Neuronal stem cell (in vitro differentiated cells): ENCODE measurements at regions not wholly inside any gene's neighbourhood (a gene's known extent, or its start where the extent isn't known, plus 50 kb on each side); places are given as distances from the start of the nearest gene placed in this dataset.

Experiments
- DNase-seq: peaks from one replicate; pipeline ENCODE4 v3.0.0-alpha.2; 2013; ENCODE audit warnings: low spot score
- H2AFZ ChIP-seq: one replicate; pipeline ENCODE4 v1.6.1; 2013; ENCODE audit warnings: mild to moderate bottlenecking, low read length, inconsistent platforms
- H2AK5ac ChIP-seq: 2 replicates; pipeline ENCODE4 v1.6.1; 2013; ENCODE audit warnings: low read depth, mild to moderate bottlenecking, inconsistent platforms, low read length, moderate library complexity, mixed read lengths
- H2BK120ac ChIP-seq: 2 replicates; pipeline ENCODE4 v1.6.1; 2013; ENCODE audit warnings: low read depth, mild to moderate bottlenecking, inconsistent platforms, low read length, moderate library complexity, mixed read lengths
- H2BK12ac ChIP-seq: one replicate; pipeline ENCODE4 v1.6.1; 2013; ENCODE audit warnings: low read length, inconsistent platforms
- H2BK15ac ChIP-seq: 2 replicates; pipeline ENCODE4 v1.6.1; 2013; ENCODE audit warnings: mild to moderate bottlenecking, low read length, inconsistent platforms, mixed read lengths
- H2BK5ac ChIP-seq: one replicate; pipeline ENCODE4 v1.6.1; 2013; ENCODE audit warnings: inconsistent platforms, mild to moderate bottlenecking, low read length, moderate library complexity
- H3K14ac ChIP-seq: one replicate; pipeline ENCODE4 v1.6.1; 2013; ENCODE audit warnings: low read length, inconsistent platforms
- H3K18ac ChIP-seq: 2 replicates; pipeline ENCODE4 v1.6.1; 2013; ENCODE audit warnings: low read length, inconsistent platforms
- H3K23ac ChIP-seq: 2 replicates; pipeline ENCODE4 v1.6.1; 2013; ENCODE audit warnings: low read depth, mild to moderate bottlenecking, mixed read lengths, low read length, inconsistent platforms; ENCODE audit not compliant: poor library complexity
- H3K27ac ChIP-seq: replicated peaks from 3 replicates; pipeline ENCODE4 v1.5.1; 2013; ENCODE audit warnings: low read length, inconsistent platforms
- H3K27me3 ChIP-seq, 3 experiments: 2 replicates each; pipeline ENCODE4 v1.6.1; 2013; ENCODE audit warnings: low read length in 3 of 3, mild to moderate bottlenecking in 2 of 3, inconsistent platforms in 1 of 3, low read depth in 1 of 3, mixed read lengths in 1 of 3, moderate library complexity in 1 of 3; ENCODE audit not compliant: control insufficient read depth in 3 of 3, insufficient read depth in 3 of 3
- H3K36me3 ChIP-seq, 2 donors: replicated peaks in 1 of 2; 2 replicates each; pipeline ENCODE4 v1.6.1; 2013; ENCODE audit warnings: low read length in 2 of 2; ENCODE audit not compliant: control insufficient read depth in 2 of 2, insufficient read depth in 2 of 2
- H3K4ac ChIP-seq: 2 replicates; pipeline ENCODE4 v1.6.1; 2013; ENCODE audit warnings: inconsistent platforms, mild to moderate bottlenecking, low read length, moderate library complexity
- H3K4me1 ChIP-seq, 2 donors: 1 replicate in 1 of 2; 2 replicates in 1 of 2; pipeline ENCODE4 v1.6.1; 2013; ENCODE audit warnings: low read length in 2 of 2, low read depth in 1 of 2; ENCODE audit not compliant: control insufficient read depth in 2 of 2, insufficient read depth in 1 of 2
- H3K4me2 ChIP-seq: one replicate; pipeline ENCODE4 v1.6.1; 2013; ENCODE audit warnings: mild to moderate bottlenecking, low read length, inconsistent platforms; ENCODE audit not compliant: insufficient read depth, poor library complexity, severe bottlenecking
- H3K4me3 ChIP-seq, 2 donors: 2 replicates each; pipeline ENCODE4 v1.5.1; 2013; ENCODE audit warnings: low read length in 2 of 2, mild to moderate bottlenecking in 2 of 2, inconsistent platforms in 1 of 2, moderate library complexity in 1 of 2
- H3K79me1 ChIP-seq: one replicate; pipeline ENCODE4 v1.6.1; 2013; ENCODE audit warnings: low read depth, mild to moderate bottlenecking, inconsistent platforms, low read length, moderate library complexity
- H3K9ac ChIP-seq: one replicate; pipeline ENCODE4 v1.6.1; 2013; ENCODE audit warnings: mild to moderate bottlenecking, low read depth, low read length, inconsistent platforms; ENCODE audit not compliant: poor library complexity
- H3K9me3 ChIP-seq, 2 donors: replicated peaks in 1 of 2; 2 replicates each; pipeline versions ENCODE3 to v1.6.1; 2013; ENCODE audit warnings: low read length in 2 of 2, mild to moderate bottlenecking in 2 of 2, inconsistent platforms in 1 of 2, low read depth in 1 of 2, mixed read lengths in 1 of 2, moderate library complexity in 1 of 2; ENCODE audit not compliant: control insufficient read depth in 2 of 2, insufficient read depth in 1 of 2
- H4K8ac ChIP-seq: one replicate; pipeline ENCODE4 v1.6.1; 2013; ENCODE audit warnings: low read depth, mild to moderate bottlenecking, inconsistent platforms, low read length, moderate library complexity
- H4K91ac ChIP-seq: one replicate; pipeline ENCODE4 v1.6.1; 2013; ENCODE audit warnings: low read length, low read depth, mild to moderate bottlenecking, inconsistent platforms; ENCODE audit not compliant: poor library complexity
- WGBS, 2 donors: extraction: QIAGEN DNeasy Blood & Tissue Kit; methylation state at CpG; one replicate each; pipeline ENCODE4 v1.1.7; 2013; ENCODE audit warnings: missing lambda C conversion rate in 2 of 2, mixed read lengths in 1 of 2; ENCODE audit not compliant: insufficient read length in 2 of 2, insufficient replicate concordance in 1 of 2; ENCODE audit errors: extremely low coverage in 2 of 2; 5-methylcytosine and 5-hydroxymethylcytosine counted together

DNA sequence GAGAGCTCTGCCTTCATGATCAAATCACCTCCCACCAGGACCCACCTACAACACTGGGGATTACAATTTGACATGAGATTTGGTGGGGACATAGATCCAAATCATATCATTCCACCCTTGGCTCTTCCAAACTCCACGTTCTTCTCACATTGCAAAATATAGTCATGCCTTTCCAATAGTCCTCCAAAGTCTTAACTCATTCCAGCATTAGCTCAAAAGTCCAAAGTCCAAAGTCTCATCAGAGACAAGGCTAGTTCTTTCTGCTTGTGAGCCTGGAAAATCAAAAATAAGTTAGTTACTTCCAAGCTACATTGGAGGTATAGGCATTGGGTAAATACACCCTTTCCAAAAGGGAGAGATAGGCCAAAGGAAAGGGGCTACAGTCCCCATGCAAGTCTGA lies 186.9 kb upstream of the PAPPA start:
- Histone ChIP-seq H3K27ac (no peak overlapping the region), H3K79me1 (no peaks in the 10 kb centered on the region), H2AK5ac (no peak overlapping the region), H3K9ac (no peak overlapping the region), H4K91ac (no peak overlapping the region), H2BK12ac (no peak overlapping the region), H2BK120ac (no peak overlapping the region), H3K9me3 (peaks cover 0 to 5% of the 10 kb centered on the region in 2 donors), H3K27me3 (no peaks in the 10 kb centered on the region), H3K4ac (no peak overlapping the region), H3K4me1 (peaks cover 0 to 4% of the 10 kb centered on the region in 2 donors), H3K4me2 (no peak overlapping the region), H2BK15ac (no peak overlapping the region), H3K18ac (no peak overlapping the region), H3K36me3 (no peaks in the 10 kb centered on the region), H3K23ac (no peak overlapping the region), H4K8ac (no peak overlapping the region), H3K4me3 (no peak overlapping the region), H2AFZ (no peak overlapping the region), H2BK5ac (no peak overlapping the region), H3K14ac (no peak overlapping the region)
- whole genome bisulfite sequencing, 2 donors: no CpG with 5 or more reads among the region's 1 CpG
- DNase-seq: no peak

DNA sequence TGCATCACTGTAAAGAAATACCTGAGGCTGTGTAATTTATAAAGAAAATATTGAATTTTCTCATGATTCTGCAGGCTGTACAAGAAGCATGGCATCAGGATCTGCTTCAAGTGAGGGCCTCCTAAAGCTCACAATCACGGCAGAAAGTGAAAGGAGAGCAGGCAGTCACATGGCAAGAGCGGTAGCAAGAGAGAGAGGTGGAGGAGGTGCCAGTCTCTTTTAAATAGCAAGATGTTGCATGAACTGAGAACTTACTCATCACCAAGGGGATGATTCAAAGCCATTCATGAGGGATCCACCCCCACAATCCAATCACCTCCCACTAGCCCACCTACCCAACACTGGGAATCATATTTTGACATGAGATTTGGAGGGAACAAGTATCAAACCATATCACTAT lies 184.5 kb upstream of the PAPPA start:
- Histone ChIP-seq H2AK5ac (no peak overlapping the region), H2BK15ac (no peak overlapping the region), H4K8ac (no peak overlapping the region), H3K4me1 (peaks cover 0 to 4% of the 10 kb centered on the region in 2 donors), H3K27me3 (no peaks in the 10 kb centered on the region), H3K23ac (no peak overlapping the region), H2BK12ac (no peak overlapping the region), H3K14ac (no peak overlapping the region), H3K4me3 (no peak overlapping the region), H3K9ac (no peak overlapping the region), H3K36me3 (no peaks in the 10 kb centered on the region), H3K9me3 (peaks cover 0 to 2% of the 10 kb centered on the region in 2 donors), H3K4me2 (no peak overlapping the region), H3K4ac (no peak overlapping the region), H2BK5ac (no peak overlapping the region), H3K18ac (no peak overlapping the region), H2AFZ (no peak overlapping the region), H3K27ac (no peak overlapping the region), H3K79me1 (no peaks in the 10 kb centered on the region), H2BK120ac (no peak overlapping the region), H4K91ac (no peak overlapping the region)
- DNase-seq: no peak
- WGBS, 2 donors: no CpG with 5 or more reads among the region's 2 CpGs

DNA sequence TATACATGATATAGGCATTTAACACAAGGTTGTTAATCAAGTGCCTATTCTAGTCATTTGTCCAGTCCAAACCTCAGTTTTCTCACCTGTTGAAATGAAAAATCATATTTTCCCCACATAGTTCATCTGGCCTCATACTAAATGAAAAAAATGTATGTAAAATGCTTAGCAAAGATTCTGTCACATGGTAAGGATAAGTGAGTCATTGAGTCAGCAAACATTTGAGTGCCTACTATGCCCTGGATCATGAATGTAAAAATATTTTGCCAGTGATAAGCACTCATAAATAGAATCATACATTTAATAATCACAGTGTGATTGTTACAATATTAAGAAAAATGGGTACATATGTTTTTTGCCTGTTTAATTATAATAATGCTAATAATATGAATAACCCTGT lies 181.2 kb upstream of the PAPPA start:
- no peaks in the 10 kb centered on the region for H3K79me1 ChIP-seq
- H3K9ac ChIP-seq: no peak overlapping the region
- no peak overlapping the region for H3K18ac ChIP-seq
- H3K9me3 ChIP-seq: peaks cover 0 to 2% of the 10 kb centered on the region in 2 donors
- no peak overlapping the region for H4K8ac ChIP-seq
- H3K4me3 ChIP-seq: no peak overlapping the region
- H3K14ac ChIP-seq: no peak overlapping the region
- H3K4me1 ChIP-seq: peaks cover 0 to 6% of the 10 kb centered on the region in 2 donors
- no peak overlapping the region for H3K4me2 ChIP-seq
- DNase-seq: no peak
- H2BK12ac ChIP-seq: no peak overlapping the region
- no peaks in the 10 kb centered on the region for H3K27me3 ChIP-seq
- H3K4ac ChIP-seq: no peak overlapping the region
- H4K91ac ChIP-seq: no peak overlapping the region
- H2AK5ac ChIP-seq: no peak overlapping the region
- no peak overlapping the region for H2BK120ac ChIP-seq
- no peak overlapping the region for H3K23ac ChIP-seq
- H2BK15ac ChIP-seq: no peak overlapping the region
- no peak overlapping the region for H3K27ac ChIP-seq
- no peak overlapping the region for H2BK5ac ChIP-seq
- no peak overlapping the region for H2AFZ ChIP-seq
- no peaks in the 10 kb centered on the region for H3K36me3 ChIP-seq

DNA sequence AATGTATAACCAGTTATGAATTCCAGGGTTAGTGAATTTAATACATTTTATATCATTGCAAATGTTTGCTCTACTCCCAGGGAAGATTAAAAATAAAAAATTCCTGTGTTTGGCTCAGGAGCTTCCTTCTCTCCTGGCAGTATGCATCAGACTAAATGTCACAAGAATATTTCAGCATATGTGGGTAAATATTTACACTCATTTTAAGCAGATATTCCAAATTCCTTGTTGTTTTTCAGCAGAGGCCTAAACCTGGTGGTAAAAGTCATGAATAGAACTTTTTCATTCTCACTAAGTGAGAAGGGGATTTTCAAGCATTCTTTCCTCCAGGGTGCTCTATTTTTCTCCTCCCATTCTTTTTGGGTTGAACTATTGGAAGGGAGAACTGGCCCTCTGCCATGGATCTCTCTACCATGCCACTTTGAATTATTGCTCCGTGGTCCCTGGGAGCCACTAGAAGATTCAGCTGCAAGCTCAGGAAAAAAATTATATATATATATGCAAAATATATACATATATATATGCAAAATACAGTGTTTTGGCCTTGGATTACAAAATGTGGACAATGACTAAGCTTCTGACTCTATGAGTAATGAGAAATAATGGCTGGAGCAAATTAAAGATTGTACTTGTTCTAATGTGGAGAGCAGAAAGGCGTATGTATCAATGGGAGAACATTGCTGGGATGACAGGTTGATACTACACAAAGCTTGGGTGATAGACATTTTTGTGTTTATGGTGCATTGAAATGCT lies 180.6 kb upstream of the PAPPA start:
- H2BK120ac ChIP-seq: no peak overlapping the region
- no peak overlapping the region for H2BK5ac ChIP-seq
- WGBS, 2 donors: no CpG with 5 or more reads among the region's 2 CpGs
- H3K9me3 ChIP-seq: peaks cover 0 to 2% of the 10 kb centered on the region in 2 donors
- no peak overlapping the region for H3K14ac ChIP-seq
- H3K4ac ChIP-seq: no peak overlapping the region
- H3K79me1 ChIP-seq: no peaks in the 10 kb centered on the region
- no peak for DNase-seq
- H4K8ac ChIP-seq: no peak overlapping the region
- no peaks in the 10 kb centered on the region for H3K36me3 ChIP-seq
- no peak overlapping the region for H3K9ac ChIP-seq
- H3K27ac ChIP-seq: no peak overlapping the region
- no peak overlapping the region for H3K4me2 ChIP-seq
- H2AK5ac ChIP-seq: no peak overlapping the region
- no peaks in the 10 kb centered on the region for H3K27me3 ChIP-seq
- H2AFZ ChIP-seq: no peak overlapping the region
- H3K4me3 ChIP-seq: no peak overlapping the region
- peaks cover 0 to 6% of the 10 kb centered on the region in 2 donors for H3K4me1 ChIP-seq
- H2BK15ac ChIP-seq: no peak overlapping the region
- no peak overlapping the region for H4K91ac ChIP-seq
- H3K23ac ChIP-seq: no peak overlapping the region
- no peak overlapping the region for H2BK12ac ChIP-seq
- no peak overlapping the region for H3K18ac ChIP-seq
